ENCODE measurements at regions not wholly inside any gene's neighbourhood (a gene's known extent, or its start where the extent isn't known, plus 50 kb on each side); places are given as distances from the start of the nearest gene placed in this dataset.

DNA sequence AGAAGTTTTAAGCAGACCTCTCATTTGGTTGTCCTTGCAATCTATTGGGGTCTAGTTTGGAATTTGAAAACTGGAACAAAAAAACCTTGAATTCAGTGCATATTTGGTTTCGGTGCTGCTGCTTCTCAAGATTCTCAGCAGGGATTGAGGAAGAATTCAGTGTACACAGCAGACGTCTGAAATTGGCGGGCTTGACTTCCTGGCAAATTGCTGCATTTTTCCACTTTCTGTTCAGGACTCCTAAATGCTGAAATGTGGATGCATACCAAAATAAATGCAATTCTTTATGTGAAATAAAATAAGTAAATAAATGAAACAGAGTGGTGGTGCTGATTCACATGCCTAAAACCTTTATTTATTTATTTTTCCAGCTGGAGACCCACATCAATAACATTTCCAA lies 332.4 kb upstream of the KYNU start:
- DNase-seq (ENCODE audit: extremely low read depth, low read depth): no peak
- TF ChIP-seq, protein P1, sequence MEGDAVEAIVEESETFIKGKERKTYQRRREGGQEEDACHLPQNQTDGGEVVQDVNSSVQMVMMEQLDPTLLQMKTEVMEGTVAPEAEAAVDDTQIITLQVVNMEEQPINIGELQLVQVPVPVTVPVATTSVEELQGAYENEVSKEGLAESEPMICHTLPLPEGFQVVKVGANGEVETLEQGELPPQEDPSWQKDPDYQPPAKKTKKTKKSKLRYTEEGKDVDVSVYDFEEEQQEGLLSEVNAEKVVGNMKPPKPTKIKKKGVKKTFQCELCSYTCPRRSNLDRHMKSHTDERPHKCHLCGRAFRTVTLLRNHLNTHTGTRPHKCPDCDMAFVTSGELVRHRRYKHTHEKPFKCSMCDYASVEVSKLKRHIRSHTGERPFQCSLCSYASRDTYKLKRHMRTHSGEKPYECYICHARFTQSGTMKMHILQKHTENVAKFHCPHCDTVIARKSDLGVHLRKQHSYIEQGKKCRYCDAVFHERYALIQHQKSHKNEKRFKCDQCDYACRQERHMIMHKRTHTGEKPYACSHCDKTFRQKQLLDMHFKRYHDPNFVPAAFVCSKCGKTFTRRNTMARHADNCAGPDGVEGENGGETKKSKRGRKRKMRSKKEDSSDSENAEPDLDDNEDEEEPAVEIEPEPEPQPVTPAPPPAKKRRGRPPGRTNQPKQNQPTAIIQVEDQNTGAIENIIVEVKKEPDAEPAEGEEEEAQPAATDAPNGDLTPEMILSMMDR (IDR thresholded peaks at IDR 0.05; ENCODE audit: low read depth, low read length): no peak

DNA sequence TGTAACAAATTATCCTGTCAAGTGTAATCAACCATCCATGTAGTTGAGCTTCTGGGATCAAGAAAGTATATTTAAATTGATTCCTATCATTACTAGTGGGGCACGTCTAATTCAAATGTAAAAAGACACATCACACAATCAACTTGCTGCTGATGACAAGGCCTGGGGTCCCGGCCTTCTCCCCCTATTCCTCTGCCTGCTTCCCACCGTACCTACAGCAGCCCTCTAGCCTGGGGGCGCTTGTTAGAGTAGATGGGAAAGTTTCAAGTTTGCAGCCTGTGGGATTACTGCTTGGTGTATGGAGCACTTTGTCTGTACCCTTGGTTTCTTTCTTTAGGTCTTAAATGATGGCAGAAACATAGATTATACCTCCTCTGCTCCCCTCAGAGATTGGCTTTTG lies 333.3 kb upstream of the KYNU start:
- TF ChIP-seq, protein P1 (IDR thresholded peaks at IDR 0.05; ENCODE audit: low read depth, low read length): no peak
- no peak for DNase-seq (ENCODE audit: extremely low read depth, low read depth)

DNA sequence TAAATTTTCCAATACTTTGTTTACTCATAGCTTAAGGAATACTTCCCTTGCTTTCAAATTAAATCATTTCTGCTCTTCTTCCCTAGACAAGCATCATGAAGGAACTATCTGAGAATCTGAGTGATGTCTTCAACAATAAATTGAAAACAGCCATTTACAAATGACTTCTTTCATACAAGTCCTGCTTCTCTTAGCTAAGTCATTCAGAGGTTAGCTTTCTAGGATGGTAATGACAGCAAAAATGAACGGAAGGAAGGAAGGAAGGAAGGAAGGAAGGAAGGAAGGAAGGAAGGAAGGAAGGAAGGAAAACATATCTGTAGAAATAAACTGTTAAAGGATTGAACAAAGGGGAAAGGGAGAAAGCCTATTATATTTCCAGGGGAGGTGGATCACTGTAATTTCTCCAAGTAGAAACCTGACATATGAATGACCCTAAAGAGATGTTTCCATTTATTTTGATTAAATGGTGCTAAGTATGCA lies 335.0 kb upstream of the KYNU start:
- TF ChIP-seq, protein P1 (IDR thresholded peaks at IDR 0.05; ENCODE audit: low read depth, low read length): no peak
- no peak for DNase-seq (ENCODE audit: extremely low read depth, low read depth)

DNA sequence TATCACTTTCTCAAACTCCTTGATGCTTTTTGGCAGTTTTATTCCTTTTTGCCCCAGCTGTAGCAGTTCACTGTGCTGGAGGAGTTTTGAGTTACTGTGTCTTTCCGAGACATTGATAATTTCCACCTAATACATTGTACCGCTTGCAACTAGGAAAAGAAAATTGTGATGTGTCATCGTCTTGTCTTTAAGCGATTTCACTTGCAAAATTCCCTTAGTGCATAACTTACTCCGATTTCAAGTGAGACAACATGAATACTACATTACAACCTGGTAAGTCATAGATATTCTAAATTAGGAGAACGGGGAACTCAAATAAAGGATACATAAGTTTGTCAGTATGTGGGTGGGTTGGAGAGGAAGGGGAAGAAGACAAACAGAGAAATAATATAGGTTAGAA lies 340.5 kb upstream of the KYNU start:
- TF ChIP-seq, protein P1 (IDR thresholded peaks at IDR 0.05; ENCODE audit: low read depth, low read length): no peak
- DNase-seq (ENCODE audit: extremely low read depth, low read depth): no peak

DNA sequence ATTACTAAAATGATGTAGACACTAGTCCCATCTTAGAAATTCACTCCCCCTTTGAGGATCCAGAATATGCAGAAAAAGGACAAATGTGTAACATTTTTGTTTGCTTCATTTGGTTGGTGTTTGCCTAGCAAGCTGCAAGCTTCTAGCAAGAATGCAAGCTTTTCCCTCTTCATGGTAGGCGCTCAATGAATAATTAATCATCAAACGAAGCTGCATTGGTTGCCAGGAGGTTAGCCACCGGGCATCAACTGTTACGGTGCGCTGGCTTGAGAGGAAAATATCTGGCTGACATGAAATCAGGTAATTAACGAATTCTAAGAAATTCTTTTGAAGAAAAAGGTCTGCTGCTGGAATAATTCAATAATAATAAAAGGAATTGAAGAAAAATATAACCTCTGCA lies 341.0 kb upstream of the KYNU start:
- TF ChIP-seq, protein P1 (IDR thresholded peaks at IDR 0.05; ENCODE audit: low read depth, low read length): no peak
- no peak for DNase-seq (ENCODE audit: extremely low read depth, low read depth)

DNA sequence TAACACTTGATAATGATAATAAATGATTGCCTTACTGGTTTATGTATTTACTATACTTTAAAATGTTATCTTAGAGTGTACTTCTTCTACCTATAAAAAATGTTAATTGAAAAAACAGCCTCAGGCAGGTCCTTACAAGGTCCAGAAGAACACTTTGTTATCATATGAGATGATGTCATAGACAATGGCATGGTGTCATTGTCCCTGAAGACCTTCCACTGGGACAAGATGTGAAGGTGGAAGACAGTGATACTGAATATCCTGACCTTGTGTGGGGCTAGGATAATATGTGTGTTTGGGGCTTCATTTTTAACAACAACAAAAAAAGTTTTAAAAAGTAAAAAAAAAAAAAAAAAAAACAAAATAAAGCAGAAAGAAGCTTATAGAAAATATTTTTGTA lies 342.2 kb upstream of the KYNU start:
- DNase-seq (ENCODE audit: extremely low read depth, low read depth): no peak

DNA sequence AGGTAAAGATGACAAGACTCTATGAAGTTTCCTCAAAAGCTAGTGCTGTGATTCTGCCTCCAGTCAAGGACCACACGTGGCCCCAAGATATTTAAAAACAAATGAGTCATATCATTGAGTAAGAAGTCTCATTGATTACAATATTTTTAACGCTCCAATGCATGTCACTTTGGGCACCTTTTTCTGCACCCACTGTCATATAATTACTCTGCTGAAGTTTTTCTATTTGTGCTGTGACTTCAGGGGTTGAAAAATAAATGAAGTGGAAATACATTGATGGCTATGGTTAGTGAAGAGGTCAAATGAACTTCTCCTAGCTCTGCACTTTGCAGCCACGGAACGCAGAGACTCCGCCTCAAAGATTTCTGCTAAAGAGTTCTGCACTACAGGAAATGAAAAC lies 344.3 kb upstream of the KYNU start:
- no peak for DNase-seq (ENCODE audit: extremely low read depth, low read depth)
- TF ChIP-seq, protein P1 (IDR thresholded peaks at IDR 0.05; ENCODE audit: low read depth, low read length): no peak

More for the DNA sequence above, 342.2 kb upstream of the KYNU start:
- TF ChIP-seq, protein P1 (IDR thresholded peaks at IDR 0.05; ENCODE audit: low read depth, low read length): no peak
